HG03442 (cell line): ENCODE measurements at regions not wholly inside any gene's neighbourhood (a gene's known extent, or its start where the extent isn't known, plus 50 kb on each side); places are given as distances from the start of the nearest gene placed in this dataset.
"Not testable (repeated sequence)": the region's sequence is repeated elsewhere in the genome, so short reads cannot be mapped to it uniquely, and the experiment has no call there.

Experiments
- ATAC-seq: cut with Tn5 transposase; IDR thresholded peaks from one replicate; pipeline ENCODE4 v1.9.1; 2021; ENCODE audit warnings: mild to moderate bottlenecking, moderate library complexity; ENCODE audit not compliant: unreplicated experiment

- ATAC-seq: no peak
These were observed 1387.8 kb downstream of the OTOL1 start for GRCh38 chr3:162884373-162884772.

GRCh38 chr3:162892921-162893793 lies 1396.5 kb downstream of the OTOL1 start:
- no peak for ATAC-seq

GRCh38 chr3:162897291-162897690 lies 1400.7 kb downstream of the OTOL1 start:
- no peak for ATAC-seq

GRCh38 chr3:162932503-162932902 lies 1435.9 kb downstream of the OTOL1 start:
- no peak for ATAC-seq

GRCh38 chr3:162933656-162934055 lies 1437.0 kb downstream of the OTOL1 start:
- no peak for ATAC-seq

GRCh38 chr3:162936706-162937105 lies 1440.1 kb downstream of the OTOL1 start:
- no peak for ATAC-seq

- ATAC-seq: no peak
These were observed 1441.5 kb downstream of the OTOL1 start for GRCh38 chr3:162938083-162938482.

GRCh38 chr3:162945626-162946025 lies 1449.0 kb downstream of the OTOL1 start:
- no peak for ATAC-seq

- ATAC-seq: no peak
These were observed 1460.1 kb downstream of the OTOL1 start for GRCh38 chr3:162956711-162957110.

- no peak for ATAC-seq
These were observed 1463.7 kb downstream of the OTOL1 start for GRCh38 chr3:162960269-162960668.

GRCh38 chr3:162970292-162970691 lies 1473.7 kb downstream of the OTOL1 start:
- no peak for ATAC-seq

GRCh38 chr3:162971715-162972114 lies 1475.1 kb downstream of the OTOL1 start:
- no peak for ATAC-seq

GRCh38 chr3:162973428-162973917 lies 1476.9 kb downstream of the OTOL1 start:
- no peak for ATAC-seq

- no peak for ATAC-seq
These were observed 1481.5 kb downstream of the OTOL1 start for GRCh38 chr3:162978136-162978535.

- ATAC-seq: no peak
These were observed 1488.1 kb downstream of the OTOL1 start for GRCh38 chr3:162984746-162985145.

- ATAC-seq: not testable (repeated sequence)
These were observed 1490.6 kb downstream of the OTOL1 start for GRCh38 chr3:162987085-162987794.

GRCh38 chr3:162992741-162993140 lies 1496.1 kb downstream of the OTOL1 start:
- no peak for ATAC-seq

- no peak for ATAC-seq
These were observed 1497.6 kb downstream of the OTOL1 start for GRCh38 chr3:162994165-162994564.

GRCh38 chr3:162996368-162996767 lies 1499.8 kb downstream of the OTOL1 start:
- no peak for ATAC-seq

- no peak for ATAC-seq
These were observed 1501.6 kb downstream of the OTOL1 start for GRCh38 chr3:162998205-162998604.

GRCh38 chr3:163011596-163011995 lies 1515.0 kb downstream of the OTOL1 start:
- ATAC-seq: no peak

GRCh38 chr3:163016251-163016650 lies 1519.6 kb downstream of the OTOL1 start:
- no peak for ATAC-seq
